ENCODE measurements at regions not wholly inside any gene's neighbourhood (a gene's known extent, or its start where the extent isn't known, plus 50 kb on each side); places are given as distances from the start of the nearest gene placed in this dataset.

DNA sequence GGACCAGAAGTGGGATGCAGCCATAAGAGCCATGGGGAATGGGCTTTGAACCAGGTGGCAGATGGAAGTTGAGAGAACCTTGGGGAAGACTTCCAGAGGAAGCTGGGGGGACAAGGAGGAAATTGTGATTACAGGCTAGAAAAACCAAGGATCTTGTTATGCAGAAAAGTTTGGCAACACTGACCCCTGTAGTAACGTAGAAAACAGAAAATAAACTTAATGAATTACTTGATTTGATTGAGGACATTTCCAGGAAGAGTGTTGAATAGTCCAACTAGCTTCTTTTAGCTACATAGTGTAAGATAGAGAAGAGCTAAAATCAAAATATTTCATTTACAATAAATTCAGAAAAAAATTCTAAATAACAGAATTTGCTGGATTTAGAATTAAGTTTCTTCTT lies 91.9 kb upstream of the GPC1 start:
- POLR2A ChIA-PET: no interaction called here
- CTCF ChIA-PET: interaction anchor here (0.7 to 1.3 kb wide), 2 partner anchors 194 to 1169 kb away, joined by 3 read pairs; no protein-coding TSS in a partner anchor

DNA sequence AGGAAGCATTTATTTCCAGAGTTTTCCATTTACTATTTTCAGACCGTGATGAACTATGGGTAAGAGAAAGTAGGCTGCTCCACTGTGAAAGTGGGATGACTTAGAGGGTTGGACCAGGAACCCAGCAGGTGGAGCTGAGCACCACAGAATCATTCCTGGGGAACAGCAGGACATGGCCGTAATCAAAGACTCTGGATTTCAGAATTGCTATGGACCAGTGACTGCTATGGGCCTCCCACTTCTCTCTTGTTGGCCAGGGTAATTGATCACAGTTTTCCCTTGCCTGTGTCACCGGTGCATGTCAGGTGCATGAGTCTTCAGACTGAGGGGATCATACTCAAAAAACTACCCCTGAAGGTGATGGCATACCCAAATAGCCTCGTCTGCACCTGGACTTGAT lies 90.6 kb upstream of the GPC1 start:
- no peak overlapping the region for H3K4me2 ChIP-seq
- POLR2A ChIA-PET: no interaction called here
- no peaks in the 10 kb centered on the region for H3K36me3 ChIP-seq (replicated peaks in 1 of 2; ENCODE audit: control insufficient read depth in 1 of 2, insufficient read depth in 2 of 2, low read length in 1 of 2)
- H3K9me2 ChIP-seq: no peaks in the 10 kb centered on the region
- H3K4me1 ChIP-seq (ENCODE audit: control insufficient read depth in 1 of 2, insufficient read depth in 2 of 2, low read depth in 1 of 2, low read length in 1 of 2): peaks cover 0 to 5% of the 10 kb centered on the region in 2 experiments; a peak in 1 of 4 replicates
- H3K27me3 ChIP-seq (ENCODE audit: insufficient read depth): no peaks in the 10 kb centered on the region
- no peaks in the 10 kb centered on the region for H3F3A ChIP-seq (replicated peaks; ENCODE audit: insufficient read depth)
- H2AFZ ChIP-seq (ENCODE audit: low read depth): no peak overlapping the region
- DNase-seq: no peak
- H3K27ac ChIP-seq (ENCODE audit: low read depth in 2 of 2, low read length in 1 of 2): no peak overlapping the region
- CTCF ChIA-PET: no interaction called here
- TF ChIP-seq CHD2 (IDR thresholded peaks at IDR 0.05; ENCODE audit: low read length, partially characterized antibody): no peak
- TF ChIP-seq, protein P1, sequence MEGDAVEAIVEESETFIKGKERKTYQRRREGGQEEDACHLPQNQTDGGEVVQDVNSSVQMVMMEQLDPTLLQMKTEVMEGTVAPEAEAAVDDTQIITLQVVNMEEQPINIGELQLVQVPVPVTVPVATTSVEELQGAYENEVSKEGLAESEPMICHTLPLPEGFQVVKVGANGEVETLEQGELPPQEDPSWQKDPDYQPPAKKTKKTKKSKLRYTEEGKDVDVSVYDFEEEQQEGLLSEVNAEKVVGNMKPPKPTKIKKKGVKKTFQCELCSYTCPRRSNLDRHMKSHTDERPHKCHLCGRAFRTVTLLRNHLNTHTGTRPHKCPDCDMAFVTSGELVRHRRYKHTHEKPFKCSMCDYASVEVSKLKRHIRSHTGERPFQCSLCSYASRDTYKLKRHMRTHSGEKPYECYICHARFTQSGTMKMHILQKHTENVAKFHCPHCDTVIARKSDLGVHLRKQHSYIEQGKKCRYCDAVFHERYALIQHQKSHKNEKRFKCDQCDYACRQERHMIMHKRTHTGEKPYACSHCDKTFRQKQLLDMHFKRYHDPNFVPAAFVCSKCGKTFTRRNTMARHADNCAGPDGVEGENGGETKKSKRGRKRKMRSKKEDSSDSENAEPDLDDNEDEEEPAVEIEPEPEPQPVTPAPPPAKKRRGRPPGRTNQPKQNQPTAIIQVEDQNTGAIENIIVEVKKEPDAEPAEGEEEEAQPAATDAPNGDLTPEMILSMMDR (IDR thresholded peaks at IDR 0.05): 0 out of 2 replicates have a peak, but pooled peaks have one; percentile 7
- no peak overlapping the region for H3K9ac ChIP-seq
- H4K20me1 ChIP-seq (ENCODE audit: insufficient read depth): no peaks in the 10 kb centered on the region
- no peaks in the 10 kb centered on the region for H3K9me3 ChIP-seq
- WGBS (ENCODE audit: low lambda C conversion rate): 35% methylated on average over 4 of the region's 4 CpGs
- no peak overlapping the region for H3K4me3 ChIP-seq (ENCODE audit: low read depth in 2 of 2, low read length in 1 of 2)
- no peaks in the 10 kb centered on the region for H3K79me2 ChIP-seq (ENCODE audit: insufficient read depth)

More for the DNA sequence above, 91.9 kb upstream of the GPC1 start:
- 6% methylated on average over 1 of the region's 1 CpG for WGBS (ENCODE audit: low lambda C conversion rate)
- H3K9ac ChIP-seq: no peak overlapping the region
- H3F3A ChIP-seq (replicated peaks; ENCODE audit: insufficient read depth): no peaks in the 10 kb centered on the region
- H3K79me2 ChIP-seq (ENCODE audit: insufficient read depth): no peaks in the 10 kb centered on the region
- no peak for DNase-seq
- H3K36me3 ChIP-seq (replicated peaks in 1 of 2; ENCODE audit: control insufficient read depth in 1 of 2, insufficient read depth in 2 of 2, low read length in 1 of 2): no peaks in the 10 kb centered on the region
- H3K4me1 ChIP-seq (ENCODE audit: control insufficient read depth in 1 of 2, insufficient read depth in 2 of 2, low read depth in 1 of 2, low read length in 1 of 2): peaks cover 0 to 4% of the 10 kb centered on the region in 2 experiments; a peak in 1 of 4 replicates
- no peak overlapping the region for H3K27ac ChIP-seq (ENCODE audit: low read depth in 2 of 2, low read length in 1 of 2)
- no peak for TF ChIP-seq TAF1 (IDR thresholded peaks at IDR 0.05; ENCODE audit: borderline replicate concordance, low read depth, low read length)
- TF ChIP-seq FOXJ3 (CRISPR knock-in tag; IDR thresholded peaks at IDR 0.05): no peak
- TF ChIP-seq, protein P1 (IDR thresholded peaks at IDR 0.05): no peak
- TF ChIP-seq, protein P2, sequence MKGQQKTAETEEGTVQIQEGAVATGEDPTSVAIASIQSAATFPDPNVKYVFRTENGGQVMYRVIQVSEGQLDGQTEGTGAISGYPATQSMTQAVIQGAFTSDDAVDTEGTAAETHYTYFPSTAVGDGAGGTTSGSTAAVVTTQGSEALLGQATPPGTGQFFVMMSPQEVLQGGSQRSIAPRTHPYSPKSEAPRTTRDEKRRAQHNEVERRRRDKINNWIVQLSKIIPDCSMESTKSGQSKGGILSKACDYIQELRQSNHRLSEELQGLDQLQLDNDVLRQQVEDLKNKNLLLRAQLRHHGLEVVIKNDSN (IDR thresholded peaks at IDR 0.05; ENCODE audit: borderline replicate concordance, low read depth): no peak
- TF ChIP-seq, protein P3, sequence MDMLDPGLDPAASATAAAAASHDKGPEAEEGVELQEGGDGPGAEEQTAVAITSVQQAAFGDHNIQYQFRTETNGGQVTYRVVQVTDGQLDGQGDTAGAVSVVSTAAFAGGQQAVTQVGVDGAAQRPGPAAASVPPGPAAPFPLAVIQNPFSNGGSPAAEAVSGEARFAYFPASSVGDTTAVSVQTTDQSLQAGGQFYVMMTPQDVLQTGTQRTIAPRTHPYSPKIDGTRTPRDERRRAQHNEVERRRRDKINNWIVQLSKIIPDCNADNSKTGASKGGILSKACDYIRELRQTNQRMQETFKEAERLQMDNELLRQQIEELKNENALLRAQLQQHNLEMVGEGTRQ (IDR thresholded peaks at IDR 0.05; ENCODE audit: borderline replicate concordance, low read depth, low read length): no peak
- no peak for TF ChIP-seq NRF1 (IDR thresholded peaks at IDR 0.05; ENCODE audit: low read depth, low read length)
- TF ChIP-seq, protein P4, sequence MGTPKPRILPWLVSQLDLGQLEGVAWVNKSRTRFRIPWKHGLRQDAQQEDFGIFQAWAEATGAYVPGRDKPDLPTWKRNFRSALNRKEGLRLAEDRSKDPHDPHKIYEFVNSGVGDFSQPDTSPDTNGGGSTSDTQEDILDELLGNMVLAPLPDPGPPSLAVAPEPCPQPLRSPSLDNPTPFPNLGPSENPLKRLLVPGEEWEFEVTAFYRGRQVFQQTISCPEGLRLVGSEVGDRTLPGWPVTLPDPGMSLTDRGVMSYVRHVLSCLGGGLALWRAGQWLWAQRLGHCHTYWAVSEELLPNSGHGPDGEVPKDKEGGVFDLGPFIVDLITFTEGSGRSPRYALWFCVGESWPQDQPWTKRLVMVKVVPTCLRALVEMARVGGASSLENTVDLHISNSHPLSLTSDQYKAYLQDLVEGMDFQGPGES (IDR thresholded peaks at IDR 0.05; ENCODE audit: low read depth, low read length): no peak
- TF ChIP-seq FOSL2 (IDR thresholded peaks at IDR 0.05; ENCODE audit: borderline replicate concordance, low read depth): no peak
- no peaks in the 10 kb centered on the region for H3K9me2 ChIP-seq
- H3K4me3 ChIP-seq (ENCODE audit: low read depth in 2 of 2, low read length in 1 of 2): no peak overlapping the region
- no peak overlapping the region for H2AFZ ChIP-seq (ENCODE audit: low read depth)
- no peak overlapping the region for H3K4me2 ChIP-seq
- H3K27me3 ChIP-seq (ENCODE audit: insufficient read depth): no peaks in the 10 kb centered on the region
- no peaks in the 10 kb centered on the region for H3K9me3 ChIP-seq
- H4K20me1 ChIP-seq (ENCODE audit: insufficient read depth): no peaks in the 10 kb centered on the region

Measured in SK-N-SH (cell line).